Panc1 (cell line): ENCODE measurements at regions not wholly inside any gene's neighbourhood (a gene's known extent, or its start where the extent isn't known, plus 50 kb on each side); places are given as distances from the start of the nearest gene placed in this dataset.
A peak's percentile ranks its signal among the peaks of the same experiment; 100 is the strongest.

ENCODE experiments used
- ATAC-seq: fragments of 200-7000 bp; cut with Tn5 transposase; 2 replicates; pipeline ENCODE4 v1.9.1; 2020; ENCODE audit warnings: mild to moderate bottlenecking, moderate library complexity
- BruUV-seq: library from RNA; stranded (reverse); fragments of 400-500 nt; replicated peaks from 2 replicates; lab custom pipeline; 2021; lab: Mats Ljungman, UMichigan
- CTCF ChIA-PET: fragments of 300-600 bp; sonication (Branson Sonifier 250); formaldehyde crosslinking; loops from one replicate; lab custom pipeline; 2022; ENCODE audit warnings: antibody characterized with exemption; lab: Charles Lee
- POLR2A ChIA-PET: fragments of 300-600 bp; sonication (Branson Sonifier 250); formaldehyde crosslinking; loops from one replicate; lab custom pipeline; 2022; ENCODE audit warnings: antibody characterized with exemption; lab: Charles Lee
- DNase-seq: peaks from one replicate; pipeline ENCODE4 v3.0.0-alpha.2; 2010; ENCODE audit warnings: low read depth, low spot score
- H3K27ac ChIP-seq: 2 replicates; pipeline ENCODE4 v1.5.1; 2011; ENCODE audit warnings: mild to moderate bottlenecking, low read length, inconsistent platforms
- H3K27me3 ChIP-seq: fragments of 200-500 bp; sonication (Bioruptor generic); 2 replicates; pipeline ENCODE4 v1.6.0; 2014; ENCODE audit warnings: low read length, inconsistent platforms; ENCODE audit not compliant: control insufficient read depth, insufficient read depth
- H3K36me3 ChIP-seq: fragments of 200-500 bp; sonication (Bioruptor generic); 2 replicates; pipeline ENCODE4 v1.5.1; 2014; ENCODE audit warnings: inconsistent platforms, mild to moderate bottlenecking, low read length, moderate library complexity; ENCODE audit not compliant: control insufficient read depth, insufficient read depth
- H3K4me1 ChIP-seq: 2 replicates; pipeline ENCODE4 v1.5.1; 2011; ENCODE audit warnings: inconsistent platforms, mild to moderate bottlenecking, low read length, moderate library complexity; ENCODE audit not compliant: control insufficient read depth, insufficient read depth
- H3K4me3 ChIP-seq, 2 experiments: 2 replicates each; pipeline ENCODE4 v1.5.1; 2011 to 2012; ENCODE audit warnings: low read depth in 2 of 2, low read length in 2 of 2, mild to moderate bottlenecking in 2 of 2, inconsistent platforms in 1 of 2, moderate library complexity in 1 of 2
- H3K9me3 ChIP-seq: fragments of 200-500 bp; sonication (Bioruptor generic); 2 replicates; pipeline ENCODE4 v1.5.1; 2014; ENCODE audit warnings: low read depth, mild to moderate bottlenecking, inconsistent platforms, low read length, moderate library complexity; ENCODE audit not compliant: control insufficient read depth, insufficient read depth
- CTCF ChIP-seq: fragments of 450-650 bp; IDR thresholded peaks from 2 replicates; pipeline ENCODE4 v1.5.1; 2017; ENCODE audit warnings: mild to moderate bottlenecking
- POLR2AphosphoS5 ChIP-seq: IDR thresholded peaks from 2 replicates; pipeline ENCODE4 v1.6.1; 2012; ENCODE audit warnings: mild to moderate bottlenecking, low read depth, low read length, moderate library complexity
- REST ChIP-seq, 2 experiments: IDR thresholded peaks; 2 replicates each; pipeline ENCODE4 v1.6.1; 2011 to 2012; ENCODE audit warnings: low read depth in 2 of 2, control low read depth in 1 of 2, low read length in 1 of 2, mild to moderate bottlenecking in 1 of 2, moderate library complexity in 1 of 2; ENCODE audit not compliant: insufficient read depth in 1 of 2
- SIN3A ChIP-seq: IDR thresholded peaks from 2 replicates; pipeline ENCODE4 v1.6.1; 2012; ENCODE audit warnings: low read depth, mild to moderate bottlenecking, low read length, moderate library complexity, borderline replicate concordance; ENCODE audit not compliant: insufficient read depth
- TCF7L2 ChIP-seq: IDR thresholded peaks from 2 replicates; pipeline ENCODE4 v1.6.1; 2011; ENCODE audit warnings: mild to moderate bottlenecking, low read depth, low read length, inconsistent platforms
- in situ Hi-C: cut with HindIII; loops from 2 replicates; pipeline ENCODE4 v1.10.0; 2016; ENCODE audit warnings: low sequenced_read_pairs, low pct_unique_long_range_greater_than_20kb
- intact Hi-C: fragments of 100-400 bp; cut with micrococcal nuclease; formaldehyde crosslinking; loops from one replicate; pipeline ENCODE4 v1.10.0; 2022; ENCODE audit not compliant: unreplicated experiment

- Histone ChIP-seq H3K4me3 (no peak overlapping the region), H3K27me3 (no peaks in the 10 kb centered on the region), H3K27ac (no peak overlapping the region), H3K4me1 (no peaks in the 10 kb centered on the region), H3K36me3 (no peaks in the 10 kb centered on the region), H3K9me3 (no peaks in the 10 kb centered on the region)
- CTCF ChIA-PET: no interaction called here
- in situ Hi-C loops (no loop called here), intact Hi-C loops (no loop called here)
- BruUV-seq: no TSS peak
- POLR2A ChIA-PET: interaction anchor here (0.6 kb wide), 1 partner anchor 34 kb away, joined by 11 read pairs; no protein-coding TSS in a partner anchor
- ATAC-seq (no peak), DNase-seq (no peak)
- no peak for TF ChIP-seq TCF7L2
- peak; percentile 67 to 68; a peak in 3 of 4 replicates for TF ChIP-seq REST (IDR thresholded peaks at IDR 0.05; ENCODE audit: insufficient read depth in 1 of 2, low read depth in 2 of 2, low read length in 1 of 2)
Observed at GRCh38 chr10:2232479-2232878, 495.2 kb upstream of the ADARB2 start.

- DNase-seq (no peak), ATAC-seq (no peak)
- intact Hi-C loops: no loop called here
- TF ChIP-seq TCF7L2: no peak
- no peak for TF ChIP-seq REST (IDR thresholded peaks at IDR 0.05; ENCODE audit: insufficient read depth in 1 of 2, low read depth in 2 of 2, low read length in 1 of 2)
- no peak for TF ChIP-seq POLR2AphosphoS5
- TF ChIP-seq SIN3A: no peak
- no peak for TF ChIP-seq CTCF
- Histone ChIP-seq H3K9me3 (no peaks in the 10 kb centered on the region), H3K4me1 (no peaks in the 10 kb centered on the region), H3K27me3 (no peaks in the 10 kb centered on the region), H3K27ac (no peak overlapping the region), H3K36me3 (no peaks in the 10 kb centered on the region), H3K4me3 (no peak overlapping the region)
- in situ Hi-C loops: no loop called here
- no TSS peak for BruUV-seq
- ChIA-PET CTCF (no interaction called here), POLR2A (no interaction called here)
Observed at GRCh38 chr10:2230478-2230877, 493.2 kb upstream of the ADARB2 start.
